ENCODE measurements at regions not wholly inside any gene's neighbourhood (a gene's known extent, or its start where the extent isn't known, plus 50 kb on each side); places are given as distances from the start of the nearest gene placed in this dataset.

- H3K27ac ChIP-seq = no peak overlapping the region
- no peaks in the 10 kb centered on the region for H3K9me3 ChIP-seq
- no peaks in the 10 kb centered on the region for H3K36me3 ChIP-seq
- H3K4me1 ChIP-seq = no peaks in the 10 kb centered on the region
- no peaks in the 10 kb centered on the region for H3K27me3 ChIP-seq
- H3K4me3 ChIP-seq = no peak overlapping the region
- ATAC-seq (no peak), DNase-seq (no peak)
- TF ChIP-seq POLR2A (IDR thresholded peaks at IDR 0.05) (no peak), CTCF (IDR thresholded peaks at IDR 0.05) (no peak)
- 69% methylated on average over 4 of the region's 4 CpGs for WGBS (ENCODE audit: insufficient coverage, low coverage, low lambda C conversion rate, missing lambda C conversion rate)
- intact Hi-C loops (cut with DNase I) = no loop called here
Measured at GRCh38 chr18:55158570-55158969, 199.3 kb upstream of the CCDC68 start.

DNA sequence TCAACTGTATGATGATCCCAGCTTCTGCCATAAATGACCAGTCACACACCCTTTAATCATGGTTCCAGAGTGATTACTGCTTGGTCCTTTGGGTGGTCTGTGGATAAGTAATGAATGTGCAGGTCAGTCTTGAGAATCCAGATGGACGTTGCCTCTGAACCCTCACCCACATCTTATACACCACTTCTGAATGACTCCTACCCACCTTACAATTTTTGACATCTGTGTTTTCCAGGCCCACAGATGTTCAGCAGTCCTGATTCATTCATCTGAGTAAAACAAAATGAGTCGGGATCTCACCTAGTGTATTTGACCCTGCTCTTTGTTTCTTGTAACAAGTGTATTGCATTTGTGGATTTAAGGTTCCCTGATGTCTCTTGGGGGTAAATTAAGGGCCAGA, 194.1 kb upstream of the CCDC68 start:
- no peak for ATAC-seq
- 58% methylated on average over 2 of the region's 2 CpGs for WGBS (ENCODE audit: insufficient coverage, low coverage, low lambda C conversion rate, missing lambda C conversion rate)
- intact Hi-C loops (cut with DNase I) = no loop called here

DNA sequence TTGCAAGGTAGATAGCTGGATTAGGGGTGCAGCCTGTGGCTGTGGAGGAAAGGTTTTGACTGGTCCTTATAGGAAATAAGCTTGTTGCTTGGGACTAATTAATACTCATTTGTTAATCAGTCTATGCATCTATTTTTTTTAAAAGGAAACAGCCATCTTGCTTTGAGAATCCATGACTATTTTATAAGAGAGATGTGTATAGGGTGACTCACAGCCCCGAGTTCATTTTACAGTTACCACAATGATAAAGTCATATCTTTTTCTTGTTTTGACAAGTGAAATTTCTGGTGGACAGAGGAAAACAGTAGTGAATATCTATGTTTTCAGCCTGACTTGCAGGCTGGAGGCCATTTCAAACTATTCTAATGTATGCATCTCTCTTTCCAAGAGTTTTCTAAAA, 193.5 kb upstream of the CCDC68 start:
- Histone ChIP-seq H3K4me3 (no peak overlapping the region), H3K36me3 (no peaks in the 10 kb centered on the region), H3K9me3 (no peaks in the 10 kb centered on the region), H3K4me1 (no peaks in the 10 kb centered on the region), H3K27me3 (no peaks in the 10 kb centered on the region), H3K27ac (no peak overlapping the region)
- DNase-seq (no peak), ATAC-seq (no peak)
- TF ChIP-seq POLR2A (IDR thresholded peaks at IDR 0.05) = no peak
- TF ChIP-seq CTCF (IDR thresholded peaks at IDR 0.05) = no peak
- intact Hi-C loops (cut with DNase I) = no loop called here
- WGBS (ENCODE audit: insufficient coverage, low coverage, low lambda C conversion rate, missing lambda C conversion rate) = 38% methylated on average over 1 of the region's 1 CpG

More for the DNA sequence above, 194.1 kb upstream of the CCDC68 start:
- no peaks in the 10 kb centered on the region for H3K9me3 ChIP-seq
- H3K36me3 ChIP-seq = no peaks in the 10 kb centered on the region
- no peak for TF ChIP-seq POLR2A (IDR thresholded peaks at IDR 0.05)
- TF ChIP-seq CTCF (IDR thresholded peaks at IDR 0.05) = no peak
- no peaks in the 10 kb centered on the region for H3K27me3 ChIP-seq
- no peak overlapping the region for H3K27ac ChIP-seq
- no peak overlapping the region for H3K4me3 ChIP-seq
- no peaks in the 10 kb centered on the region for H3K4me1 ChIP-seq
- DNase-seq = no peak

- WGBS (ENCODE audit: insufficient coverage, low coverage, low lambda C conversion rate, missing lambda C conversion rate) = 64% methylated on average over 6 of the region's 6 CpGs
- no peak overlapping the region for H3K4me3 ChIP-seq
- DNase-seq (no peak), ATAC-seq (no peak)
- intact Hi-C loops (cut with DNase I) = no loop called here
- H3K4me1 ChIP-seq = no peaks in the 10 kb centered on the region
- H3K9me3 ChIP-seq = no peaks in the 10 kb centered on the region
- H3K36me3 ChIP-seq = no peaks in the 10 kb centered on the region
- H3K27me3 ChIP-seq = no peaks in the 10 kb centered on the region
- H3K27ac ChIP-seq = no peak overlapping the region
- TF ChIP-seq CTCF (IDR thresholded peaks at IDR 0.05) = no peak
- no peak for TF ChIP-seq POLR2A (IDR thresholded peaks at IDR 0.05)
Measured at GRCh38 chr18:55149994-55150393, 190.7 kb upstream of the CCDC68 start.

DNA sequence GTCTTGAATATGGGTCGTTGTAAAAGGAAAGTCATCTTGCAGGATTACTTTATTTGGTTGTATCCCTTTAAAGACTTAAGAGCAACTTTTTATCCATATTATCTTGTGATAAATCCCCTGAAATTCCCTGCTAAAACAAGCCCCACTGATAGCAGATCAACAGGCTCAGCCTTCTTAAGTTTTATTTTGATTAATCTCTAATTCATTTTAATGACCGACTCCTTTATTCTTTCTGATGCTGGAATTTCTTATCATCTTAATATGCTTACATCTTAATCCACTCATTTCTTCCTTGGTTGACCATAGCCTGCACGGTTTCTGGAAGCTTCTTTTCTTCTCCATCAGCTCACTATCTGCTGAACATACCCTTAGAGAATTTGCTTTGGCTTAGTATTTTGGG, 188.5 kb upstream of the CCDC68 start:
- WGBS (ENCODE audit: insufficient coverage, low coverage, low lambda C conversion rate, missing lambda C conversion rate) = 56% methylated on average over 3 of the region's 3 CpGs
- intact Hi-C loops (cut with DNase I) = no loop called here

More for the DNA sequence above, 188.5 kb upstream of the CCDC68 start:
- TF ChIP-seq CTCF (IDR thresholded peaks at IDR 0.05) (no peak), POLR2A (IDR thresholded peaks at IDR 0.05) (no peak)
- Histone ChIP-seq H3K4me1 (no peaks in the 10 kb centered on the region), H3K9me3 (no peaks in the 10 kb centered on the region), H3K27ac (no peak overlapping the region), H3K4me3 (no peak overlapping the region), H3K36me3 (no peaks in the 10 kb centered on the region), H3K27me3 (no peaks in the 10 kb centered on the region)
- no peak for DNase-seq
- no peak for ATAC-seq

All from right lobe of liver (tissue), 6 donors.